ENCODE measurements at regions not wholly inside any gene's neighbourhood (a gene's known extent, or its start where the extent isn't known, plus 50 kb on each side); places are given as distances from the start of the nearest gene placed in this dataset.
"Not testable (repeated sequence)": the region's sequence is repeated elsewhere in the genome, so short reads cannot be mapped to it uniquely, and the experiment has no call there.

- DNase-seq, result peak in 1 of 2 experiments; percentile 9
These were observed 204.8 kb upstream of the GALNT2 start for GRCh38 chr1:229862017-229862774.

GRCh38 chr1:229863651-229864545 lies 203.1 kb upstream of the GALNT2 start:
- no peak for DNase-seq

DNA sequence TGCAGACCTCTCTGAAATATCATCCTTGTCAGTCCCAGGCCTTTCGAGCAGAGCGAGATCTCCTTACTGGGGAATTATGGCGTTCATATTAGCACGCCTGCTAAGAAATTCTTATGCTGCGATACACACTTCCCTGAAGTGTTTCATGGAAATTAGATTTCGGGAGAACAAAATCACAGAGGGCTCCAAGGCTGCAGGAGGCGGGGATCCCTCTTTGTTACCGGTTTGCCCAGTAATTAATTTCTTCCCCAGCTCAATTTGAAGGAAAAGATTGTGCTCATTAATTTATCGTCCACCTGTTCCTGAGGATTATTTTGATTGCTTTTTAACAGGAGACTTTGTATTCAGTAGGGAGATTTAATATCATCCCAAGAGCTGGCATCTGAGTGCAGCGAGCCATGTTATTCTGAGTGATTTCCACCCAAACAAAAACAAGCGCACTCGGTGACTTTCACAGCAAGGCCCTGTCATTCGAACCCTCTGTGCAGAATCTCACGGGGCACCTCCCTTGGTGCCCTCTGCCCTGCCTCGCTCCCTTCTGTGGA lies 202.3 kb upstream of the GALNT2 start:
- no peak for DNase-seq

DNA sequence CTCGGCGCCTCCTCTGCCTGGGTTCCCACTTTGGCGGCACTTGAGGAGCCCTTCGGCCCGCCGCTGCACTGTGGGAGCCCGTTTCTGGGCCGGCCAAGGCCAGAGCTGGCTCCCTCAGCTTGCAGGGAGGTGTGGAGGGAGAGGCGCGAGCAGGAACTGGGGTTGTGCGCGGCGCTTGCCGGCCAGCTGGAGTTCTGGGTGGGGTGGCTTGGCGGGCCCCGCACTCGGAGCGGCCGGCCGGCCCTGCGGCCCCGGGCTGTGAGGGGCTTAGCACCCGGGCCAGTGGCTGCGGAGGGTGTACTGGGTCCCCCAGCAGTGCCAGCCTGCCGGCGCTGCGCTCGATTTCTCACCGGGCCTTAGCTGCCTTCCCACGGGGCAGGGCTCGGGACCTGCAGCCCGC lies 201.7 kb upstream of the GALNT2 start:
- DNase-seq, result not testable (repeated sequence)

DNA sequence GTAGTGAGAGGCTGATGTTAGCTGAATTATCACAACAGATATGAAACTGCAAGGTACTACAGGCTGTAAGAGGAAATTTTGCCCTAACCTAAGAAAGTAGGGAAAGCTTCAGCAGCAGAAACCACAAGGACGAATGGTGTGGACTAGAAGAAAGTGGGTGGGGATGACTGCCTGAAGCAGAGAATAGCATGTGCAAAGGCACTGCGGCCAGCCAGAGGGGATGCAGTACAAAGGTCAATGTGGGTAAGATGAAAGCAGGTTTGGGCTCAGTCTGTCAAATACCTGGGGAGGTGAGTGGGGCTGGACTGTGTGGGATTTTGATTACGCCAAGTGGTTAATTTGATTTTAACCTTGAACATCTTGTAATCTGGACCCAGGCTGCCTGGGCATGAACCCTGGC lies 199.3 kb upstream of the GALNT2 start:
- no peak for DNase-seq

DNA sequence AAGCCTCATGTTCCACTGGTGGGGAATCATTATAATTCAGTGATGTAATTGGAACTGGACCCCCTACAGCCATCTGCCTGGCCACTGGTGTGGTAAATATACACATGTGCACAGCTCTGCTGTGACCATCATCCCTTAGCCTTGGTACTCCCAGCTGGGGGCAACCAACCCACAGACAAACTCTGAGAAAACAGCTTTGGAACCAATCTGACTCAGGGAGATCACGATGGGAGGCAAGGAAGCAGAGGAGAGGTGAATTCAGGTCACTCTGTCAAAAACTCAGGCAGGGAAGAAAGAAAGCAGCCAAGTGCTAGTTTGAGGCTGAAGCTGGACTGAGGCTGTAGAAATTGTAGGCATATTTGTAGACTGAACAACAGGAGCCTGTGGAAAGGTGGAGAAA lies 197.8 kb upstream of the GALNT2 start:
- no peak for DNase-seq

- no peak for DNase-seq
These were observed 197.4 kb upstream of the GALNT2 start for GRCh38 chr1:229869687-229870086.

- DNase-seq, result no peak
These were observed 196.7 kb upstream of the GALNT2 start for GRCh38 chr1:229870381-229870780.

DNA sequence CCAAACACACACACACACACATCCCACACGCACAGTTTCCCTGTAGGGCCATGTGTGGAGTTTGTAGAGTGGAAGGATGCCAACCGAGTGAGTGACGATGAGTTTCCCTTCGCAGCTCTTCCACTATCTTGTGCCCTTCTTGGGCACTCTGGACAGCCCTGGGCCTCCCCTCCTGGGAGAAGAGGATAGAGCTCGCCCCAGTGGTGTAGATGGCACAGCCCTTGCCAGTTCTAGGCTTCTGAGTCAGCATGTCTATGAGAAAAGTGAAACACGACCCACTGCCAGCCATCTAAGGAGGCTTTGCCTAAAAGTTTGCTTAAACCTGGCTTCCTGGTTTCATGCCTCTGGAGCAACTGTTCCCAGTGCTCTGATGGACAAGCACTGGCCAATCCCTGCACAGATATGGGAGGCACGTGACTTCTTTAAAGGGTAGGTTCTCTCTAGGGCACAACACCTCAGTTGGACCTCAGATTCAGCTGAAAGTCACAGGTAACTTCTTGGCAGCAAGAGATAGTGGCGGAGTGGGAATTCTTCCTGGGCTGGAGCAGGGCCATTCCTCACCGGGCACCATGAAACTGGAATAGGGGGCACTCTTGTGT lies 195.9 kb upstream of the GALNT2 start:
- no peak for DNase-seq

DNA sequence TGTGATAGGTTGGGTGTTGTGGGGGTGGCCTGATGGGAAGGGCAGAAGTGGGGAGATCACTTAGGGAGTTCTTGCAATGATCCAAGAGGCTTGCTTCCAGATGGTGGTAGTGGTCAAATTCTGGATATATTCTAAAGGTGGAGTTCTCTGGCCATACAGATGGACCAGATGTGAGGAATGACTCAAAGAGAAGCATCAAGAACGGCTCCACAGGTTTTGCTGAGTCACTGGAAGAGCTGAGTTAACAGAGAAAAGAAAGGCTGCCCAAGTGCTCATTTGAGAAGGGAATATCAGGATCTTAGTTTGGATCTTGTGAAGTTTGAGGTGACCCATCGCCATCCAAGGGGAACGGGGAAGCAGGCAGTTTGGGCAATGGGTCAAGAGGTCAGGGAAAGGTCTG lies 192.9 kb upstream of the GALNT2 start:
- DNase-seq, result no peak

GRCh38 chr1:229874609-229875008 lies 192.4 kb upstream of the GALNT2 start:
- no peak for DNase-seq

DNA sequence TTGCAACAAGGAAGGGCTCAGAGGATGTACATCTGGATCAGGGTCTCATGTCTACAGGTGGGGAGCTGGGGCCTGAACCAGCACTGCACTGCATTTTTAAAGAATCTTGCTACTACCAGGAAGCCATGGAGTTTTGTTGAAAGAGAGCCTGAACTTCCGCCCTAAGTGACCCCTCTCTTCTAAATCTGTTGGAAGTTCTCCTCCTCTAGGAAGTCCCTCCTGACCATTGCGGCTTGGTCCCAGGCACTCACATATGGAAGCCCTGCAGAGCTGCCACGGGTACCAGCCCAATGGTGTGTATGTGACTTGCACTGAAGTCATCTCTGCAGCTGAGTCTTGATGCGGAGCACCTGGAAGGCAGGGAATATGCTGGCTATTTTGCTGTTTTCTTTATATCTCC lies 192.0 kb upstream of the GALNT2 start:
- DNase-seq, result no peak

DNA sequence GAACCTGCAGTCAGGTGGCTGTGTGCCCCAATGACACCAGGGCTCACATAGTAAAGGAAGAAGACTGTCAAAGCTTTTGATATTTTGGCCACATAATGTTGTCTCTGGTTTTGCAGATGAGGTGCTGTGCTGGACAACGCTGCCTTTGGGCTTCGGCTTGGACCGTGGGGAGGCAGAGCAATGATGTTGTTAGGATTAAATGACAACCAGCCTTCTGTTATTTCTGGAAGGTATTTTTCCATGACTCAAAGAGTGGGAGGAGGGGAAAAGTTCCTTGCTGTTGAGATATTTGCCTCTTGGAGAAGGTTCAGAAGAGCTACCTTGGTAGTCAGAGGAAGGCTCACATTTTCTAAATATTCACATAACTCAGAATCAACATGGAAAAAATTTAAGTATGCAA lies 187.3 kb upstream of the GALNT2 start:
- DNase-seq, result no peak

GRCh38 chr1:229880271-229881170 lies 186.5 kb upstream of the GALNT2 start:
- no peak for DNase-seq

GRCh38 chr1:229882621-229883020 lies 184.4 kb upstream of the GALNT2 start:
- no peak for DNase-seq

DNA sequence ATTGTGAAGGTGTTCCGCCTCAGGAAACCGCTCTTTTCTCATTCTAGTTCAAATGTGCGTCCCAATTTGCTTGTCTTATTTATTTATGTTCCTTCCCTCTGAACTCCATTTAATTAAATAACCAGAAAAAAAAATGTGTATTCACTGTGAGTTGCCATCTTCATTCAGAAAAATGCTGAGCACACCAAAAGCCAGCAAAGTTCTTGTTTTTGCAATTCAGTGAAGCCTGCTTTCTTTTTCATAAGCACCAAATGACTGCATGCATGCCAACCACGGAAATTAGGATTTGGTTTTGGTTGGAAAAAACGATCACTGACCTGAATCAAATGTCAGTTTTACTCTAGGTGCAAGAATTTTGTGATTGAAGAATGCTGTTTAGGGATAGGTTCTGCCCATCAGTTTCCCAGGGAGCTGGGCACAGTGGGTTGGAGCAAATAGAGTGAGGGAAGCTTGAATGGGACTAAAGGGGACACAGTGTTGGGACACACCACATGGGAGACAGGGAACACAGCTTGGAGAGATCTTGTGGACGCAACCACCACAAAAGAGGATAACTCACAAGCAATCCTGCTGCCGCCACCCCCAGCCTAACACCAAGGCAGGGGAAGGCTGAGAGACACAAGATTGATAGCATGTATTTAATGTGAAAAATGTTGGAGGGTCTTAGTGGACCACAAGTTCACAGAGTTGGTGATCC lies 183.4 kb upstream of the GALNT2 start:
- no peak for DNase-seq

- DNase-seq, result no peak
These were observed 182.3 kb upstream of the GALNT2 start for GRCh38 chr1:229884765-229885164.

DNA sequence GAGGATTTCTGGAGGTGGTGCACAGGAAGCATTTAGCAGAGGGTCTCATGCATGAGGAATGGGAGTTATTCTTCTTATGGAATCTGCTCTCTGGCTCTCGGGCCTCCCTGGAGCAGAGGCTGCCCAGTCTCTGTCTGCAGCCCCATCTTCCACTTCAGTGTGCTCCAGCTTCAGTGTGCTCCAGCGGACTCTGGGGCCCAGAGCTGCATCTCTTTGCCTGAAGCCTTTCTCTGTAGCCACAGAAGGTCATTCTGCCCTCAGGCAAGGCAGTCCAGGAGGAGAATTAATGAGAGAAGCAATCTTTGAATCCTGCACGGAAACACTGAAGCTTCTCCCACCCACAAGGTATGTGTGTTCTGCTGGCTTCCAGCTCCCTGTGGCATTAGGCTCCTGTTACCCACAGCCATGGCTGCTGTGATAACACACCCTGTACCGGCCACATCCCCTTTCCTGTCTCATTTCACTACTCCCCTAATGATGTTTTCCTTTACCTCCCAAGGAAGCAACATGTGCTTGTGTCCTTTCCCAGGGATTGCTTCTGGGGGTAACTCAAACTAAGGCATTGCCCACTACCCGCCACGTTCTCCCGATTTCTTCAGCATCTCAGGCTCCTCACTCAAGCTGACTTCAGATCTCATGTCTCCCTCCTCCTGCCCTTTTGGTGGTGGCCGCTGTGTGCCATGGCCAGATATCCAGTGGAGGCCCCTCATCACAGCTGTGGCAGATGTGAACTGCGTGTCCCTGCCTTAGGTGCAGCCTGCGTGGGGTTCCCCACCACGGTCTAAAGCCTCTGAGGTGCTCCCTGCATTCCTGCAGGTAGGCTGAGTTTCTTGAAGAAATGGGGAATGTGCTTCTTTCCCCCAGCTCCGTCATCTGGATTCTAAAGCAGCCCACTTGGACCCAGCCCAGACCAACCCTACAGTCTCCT lies 181.2 kb upstream of the GALNT2 start:
- DNase-seq, result no peak

DNA sequence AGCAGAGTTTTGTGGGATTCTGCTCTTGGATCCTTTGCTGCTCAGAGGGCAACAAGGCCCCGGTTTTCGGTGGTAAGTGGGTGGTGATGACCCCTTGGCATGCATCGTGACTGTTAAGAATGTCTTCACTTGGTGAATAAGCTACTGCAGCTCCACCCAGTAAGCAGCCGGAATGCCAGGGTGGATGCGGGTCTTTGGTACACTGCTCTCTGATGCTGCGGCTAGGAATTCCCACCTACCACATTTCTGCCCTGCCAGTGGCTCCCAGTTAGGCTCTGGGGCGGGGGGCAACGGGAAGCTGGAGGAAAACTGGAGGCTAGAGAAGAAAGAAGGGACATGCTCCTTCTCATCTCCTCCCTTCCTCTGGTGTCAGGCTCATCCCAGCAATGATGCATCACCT lies 180.4 kb upstream of the GALNT2 start:
- no peak for DNase-seq

GRCh38 chr1:229887043-229887822 lies 179.8 kb upstream of the GALNT2 start:
- DNase-seq, result no peak

All from activated CD4-positive, alpha-beta T cell treated with anti-CD3 and anti-CD28 coated beads, Interleukin-2, amount 50 U/mL, for 48 hours (primary cell).